SK-N-SH treated with all-trans-retinoic acid at 6 μM for 48 hours (cell line): ENCODE measurements at regions not wholly inside any gene's neighbourhood (a gene's known extent, or its start where the extent isn't known, plus 50 kb on each side); places are given as distances from the start of the nearest gene placed in this dataset.

ENCODE experiments used
- ARNTL ChIP-seq: fragments of 450-650 bp; formaldehyde crosslinking; IDR thresholded peaks from 2 replicates; pipeline ENCODE4 v1.5.0; 2020; ENCODE audit warnings: low read depth, mild to moderate bottlenecking, moderate library complexity, borderline replicate concordance
- GLIS3 ChIP-seq: fragments of 250-450 bp; sonication (Bioruptor Pico); IDR thresholded peaks from 2 replicates; pipeline ENCODE4 v1.5.0; 2020; ENCODE audit warnings: mild to moderate bottlenecking, moderate library complexity
- OSR1 ChIP-seq: fragments of 250-450 bp; sonication (Bioruptor Pico); IDR thresholded peaks from 2 replicates; pipeline ENCODE4 v1.8.0; 2022; ENCODE audit warnings: moderate library complexity, mild to moderate bottlenecking, inconsistent platforms
- PATZ1 ChIP-seq: fragments of 250-450 bp; sonication (Bioruptor Pico); IDR thresholded peaks from 2 replicates; pipeline ENCODE4 v1.8.0; 2020; ENCODE audit warnings: mild to moderate bottlenecking, moderate library complexity, borderline replicate concordance
- TOX ChIP-seq: fragments of 250-450 bp; sonication (Bioruptor Pico); IDR thresholded peaks from 2 replicates; pipeline ENCODE4 v1.8.0; 2021; ENCODE audit warnings: mild to moderate bottlenecking, moderate library complexity, borderline replicate concordance
- ZC3H10 ChIP-seq: fragments of 250-450 bp; sonication (Bioruptor Pico); IDR thresholded peaks from 2 replicates; pipeline ENCODE4 v1.5.1; 2021; ENCODE audit warnings: mild to moderate bottlenecking, moderate library complexity
- ZFP30 ChIP-seq: fragments of 450-650 bp; formaldehyde crosslinking; IDR thresholded peaks from 2 replicates; pipeline ENCODE4 v1.5.0; 2022; ENCODE audit warnings: mild to moderate bottlenecking, moderate library complexity
- ZNF70 ChIP-seq: fragments of 450-650 bp; formaldehyde crosslinking; IDR thresholded peaks from 2 replicates; pipeline ENCODE4 v1.5.0; 2020; ENCODE audit warnings: mild to moderate bottlenecking, moderate library complexity
- ZNF8 ChIP-seq: fragments of 450-650 bp; formaldehyde crosslinking; IDR thresholded peaks from 2 replicates; pipeline ENCODE4 v1.5.0; 2020; ENCODE audit warnings: mild to moderate bottlenecking, moderate library complexity

GRCh38 chr2:240225660-240226475 lies 85.4 kb upstream of the OTOS start:
- TF ChIP-seq ZNF70 (CRISPR knock-in tag) (no peak), OSR1 (CRISPR knock-in tag) (no peak), ARNTL (CRISPR knock-in tag) (no peak), GLIS3 (no peak), ZC3H10 (CRISPR knock-in tag) (no peak), TOX (CRISPR knock-in tag) (no peak), ZFP30 (CRISPR knock-in tag) (no peak), ZNF8 (CRISPR knock-in tag) (no peak), PATZ1 (CRISPR knock-in tag) (no peak)
